ENCODE measurements at regions not wholly inside any gene's neighbourhood (a gene's known extent, or its start where the extent isn't known, plus 50 kb on each side); places are given as distances from the start of the nearest gene placed in this dataset.

- H3K4me1 ChIP-seq (ENCODE audit: control insufficient read depth, insufficient read depth, low read length) = no peaks in the 10 kb centered on the region
- no peaks in the 10 kb centered on the region for H3K27me3 ChIP-seq (ENCODE audit: control insufficient read depth, insufficient read depth, low read length)
- H3K4me3 ChIP-seq (ENCODE audit: low read depth in 2 of 2, low read length in 2 of 2) = no peak overlapping the region
- no peak overlapping the region for H3K27ac ChIP-seq (ENCODE audit: low read length)
- intact Hi-C loops (cut with micrococcal nuclease; ENCODE audit: unreplicated experiment) = no loop called here
- ATAC-seq (no peak), DNase-seq (ENCODE audit: low read depth, low spot score) (no peak)
- no peaks in the 10 kb centered on the region for H3K36me3 ChIP-seq (ENCODE audit: control insufficient read depth, insufficient read depth, low read length)
- no TSS peak for BruUV-seq (replicated peaks)
- POLR2A ChIA-PET = no interaction called here
- CTCF ChIA-PET = no interaction called here
- in situ Hi-C loops (cut with HindIII; ENCODE audit: low pct_unique_long_range_greater_than_20kb, low sequenced_read_pairs) = no loop called here
- H3K9me3 ChIP-seq (ENCODE audit: control insufficient read depth, insufficient read depth, low read depth, low read length) = no peaks in the 10 kb centered on the region
- TF ChIP-seq CTCF (IDR thresholded peaks at IDR 0.05) = no peak
- no peak for TF ChIP-seq POLR2AphosphoS5 (IDR thresholded peaks at IDR 0.05; ENCODE audit: low read depth, low read length)
- no peak for TF ChIP-seq REST (IDR thresholded peaks at IDR 0.05; ENCODE audit: insufficient read depth in 1 of 2, low read depth in 2 of 2, low read length in 1 of 2)
Observed at GRCh38 chr21:35504277-35504676, 455.2 kb upstream of the RUNX1 start.

GRCh38 chr21:35503671-35504070, 454.6 kb upstream of the RUNX1 start:
- ATAC-seq (no peak), DNase-seq (ENCODE audit: low read depth, low spot score) (no peak)
- ChIA-PET POLR2A (no interaction called here), CTCF (no interaction called here)
- Histone ChIP-seq H3K4me1 (ENCODE audit: control insufficient read depth, insufficient read depth, low read length) (no peaks in the 10 kb centered on the region), H3K9me3 (ENCODE audit: control insufficient read depth, insufficient read depth, low read depth, low read length) (no peaks in the 10 kb centered on the region), H3K36me3 (ENCODE audit: control insufficient read depth, insufficient read depth, low read length) (no peaks in the 10 kb centered on the region), H3K27me3 (ENCODE audit: control insufficient read depth, insufficient read depth, low read length) (no peaks in the 10 kb centered on the region), H3K27ac (ENCODE audit: low read length) (no peak overlapping the region), H3K4me3 (ENCODE audit: low read depth in 2 of 2, low read length in 2 of 2) (no peak overlapping the region)
- intact Hi-C loops (cut with micrococcal nuclease; ENCODE audit: unreplicated experiment) = no loop called here
- in situ Hi-C loops (cut with HindIII; ENCODE audit: low pct_unique_long_range_greater_than_20kb, low sequenced_read_pairs) = no loop called here
- TF ChIP-seq REST (IDR thresholded peaks at IDR 0.05; ENCODE audit: insufficient read depth in 1 of 2, low read depth in 2 of 2, low read length in 1 of 2) (no peak), CTCF (IDR thresholded peaks at IDR 0.05) (no peak), TCF7L2 (IDR thresholded peaks at IDR 0.05; ENCODE audit: low read depth, low read length) (no peak), SIN3A (IDR thresholded peaks at IDR 0.05; ENCODE audit: borderline replicate concordance, insufficient read depth, low read depth, low read length) (no peak), POLR2AphosphoS5 (IDR thresholded peaks at IDR 0.05; ENCODE audit: low read depth, low read length) (no peak)
- BruUV-seq (replicated peaks) = no TSS peak
